H1 (cell line): ENCODE measurements at regions not wholly inside any gene's neighbourhood (a gene's known extent, or its start where the extent isn't known, plus 50 kb on each side); places are given as distances from the start of the nearest gene placed in this dataset.

Source experiments
- CEBPB ChIP-seq: IDR thresholded peaks from 2 replicates; pipeline ENCODE4 v1.6.1; 2012; ENCODE audit warnings: low read depth, low read length
- CHD2 ChIP-seq: IDR thresholded peaks from 2 replicates; pipeline ENCODE4 v1.6.1; 2012; ENCODE audit warnings: low read length, improper control_type of control experiment
- SIN3A ChIP-seq, 2 experiments: IDR thresholded peaks in 1 of 2; conservative IDR thresholded peaks in 1 of 2; 2 replicates each; pipeline ENCODE4 v1.6.1; 2011 to 2012; ENCODE audit warnings: low read length in 2 of 2, improper control_type of control experiment in 1 of 2, low read depth in 1 of 2, mild to moderate bottlenecking in 1 of 2
- SP2 ChIP-seq: IDR thresholded peaks from 2 replicates; pipeline ENCODE4 v1.6.1; 2012; ENCODE audit warnings: mild to moderate bottlenecking, low read length, inconsistent platforms
- TAF1 ChIP-seq: IDR thresholded peaks from 2 replicates; pipeline ENCODE4 v1.6.1; 2011; ENCODE audit warnings: mild to moderate bottlenecking, low read depth, low read length
- TEAD4 ChIP-seq: IDR thresholded peaks from 2 replicates; pipeline ENCODE4 v1.6.1; 2012; ENCODE audit warnings: low read depth, low read length, inconsistent platforms, mixed read lengths

GRCh38 chr12:58269476-58269875, 328.1 kb downstream of the ATP23 start (continued):
- TF ChIP-seq TEAD4, result no peak
- no peak for TF ChIP-seq CHD2
- TF ChIP-seq SIN3A (conservative IDR thresholded peaks at IDR 0.05 in 1 of 2, IDR thresholded peaks at IDR 0.05 in 1 of 2; ENCODE audit: low read depth in 1 of 2, low read length in 2 of 2), result no peak
- TF ChIP-seq CEBPB, result no peak
- TF ChIP-seq SP2, result no peak
- no peak for TF ChIP-seq TAF1
